RWPE2 (cell line): ENCODE measurements at regions not wholly inside any gene's neighbourhood (a gene's known extent, or its start where the extent isn't known, plus 50 kb on each side); places are given as distances from the start of the nearest gene placed in this dataset.

Experiments used
- ATAC-seq: fragments of 200-7000 bp; cut with Tn5 transposase; 3 replicates; pipeline ENCODE4 v1.9.1; 2021; ENCODE audit warnings: low read depth
- DNase-seq: peaks from one replicate; pipeline ENCODE4 v3.0.0-alpha.2; 2020; ENCODE audit warnings: low spot score
- H3K27ac ChIP-seq: fragments of 450-650 bp; 2 replicates; pipeline ENCODE4 v1.5.1; 2017; ENCODE audit warnings: mild to moderate bottlenecking; ENCODE audit not compliant: poor library complexity, severe bottlenecking
- H3K27me3 ChIP-seq: fragments of 250-450 bp; sonication (Bioruptor Pico); 2 replicates; pipeline ENCODE4 v1.5.1; 2021; ENCODE audit warnings: mild to moderate bottlenecking, moderate library complexity; ENCODE audit not compliant: insufficient read depth, poor library complexity, severe bottlenecking
- H3K36me3 ChIP-seq: fragments of 250-450 bp; sonication (Bioruptor Pico); 2 replicates; pipeline ENCODE4 v1.5.1; 2020; ENCODE audit warnings: low read depth, mild to moderate bottlenecking, moderate library complexity
- H3K4me1 ChIP-seq: fragments of 250-450 bp; sonication (Bioruptor Pico); 2 replicates; pipeline ENCODE4 v1.5.1; 2021; ENCODE audit warnings: mild to moderate bottlenecking, moderate library complexity; ENCODE audit not compliant: insufficient read depth, poor library complexity, severe bottlenecking
- H3K4me3 ChIP-seq: fragments of 250-450 bp; sonication (Bioruptor Pico); 2 replicates; pipeline ENCODE4 v1.5.1; 2021; ENCODE audit warnings: mild to moderate bottlenecking, moderate library complexity; ENCODE audit not compliant: severe bottlenecking
- H3K9me3 ChIP-seq: fragments of 250-450 bp; sonication (Bioruptor Pico); 2 replicates; pipeline ENCODE4 v1.5.1; 2021; ENCODE audit warnings: mild to moderate bottlenecking, moderate library complexity; ENCODE audit not compliant: severe bottlenecking
- CTCF ChIP-seq: fragments of 450-650 bp; IDR thresholded peaks from one replicate; pipeline ENCODE4 v1.5.1; 2017; ENCODE audit warnings: mild to moderate bottlenecking, moderate library complexity; ENCODE audit not compliant: poor library complexity, severe bottlenecking

GRCh38 chr18:76619261-76619620 is 124.2 kb upstream of the ZNF516 start:
- ATAC-seq: peak; percentile 79
- no peak for TF ChIP-seq CTCF
- DNase-seq: no peak
- Histone ChIP-seq H3K36me3 (no peaks in the 10 kb centered on the region), H3K4me3 (no peak overlapping the region), H3K27me3 (no peaks in the 10 kb centered on the region), H3K27ac (peak overlapping the region; percentile 25), H3K4me1 (peaks cover 19% of the 10 kb centered on the region), H3K9me3 (no peaks in the 10 kb centered on the region)

GRCh38 chr18:76618721-76619120 is 123.7 kb upstream of the ZNF516 start:
- ATAC-seq: no peak
- no peak for DNase-seq
- Histone ChIP-seq H3K27me3 (no peaks in the 10 kb centered on the region), H3K36me3 (no peaks in the 10 kb centered on the region), H3K27ac (peak overlapping the region; percentile 25), H3K9me3 (no peaks in the 10 kb centered on the region), H3K4me1 (peaks cover 19% of the 10 kb centered on the region), H3K4me3 (no peak overlapping the region)
- TF ChIP-seq CTCF: no peak

GRCh38 chr18:76616373-76616772 is 121.3 kb upstream of the ZNF516 start:
- no peaks in the 10 kb centered on the region for H3K27me3 ChIP-seq
- no peaks in the 10 kb centered on the region for H3K36me3 ChIP-seq
- no peak overlapping the region for H3K4me3 ChIP-seq
- DNase-seq (no peak), ATAC-seq (no peak)
- TF ChIP-seq CTCF: no peak
- no peak overlapping the region for H3K27ac ChIP-seq
- peaks cover 15% of the 10 kb centered on the region for H3K4me1 ChIP-seq
- no peaks in the 10 kb centered on the region for H3K9me3 ChIP-seq

- Histone ChIP-seq H3K27ac (no peak overlapping the region), H3K36me3 (no peaks in the 10 kb centered on the region), H3K4me3 (no peak overlapping the region), H3K4me1 (peaks cover 10% of the 10 kb centered on the region), H3K9me3 (no peaks in the 10 kb centered on the region), H3K27me3 (no peaks in the 10 kb centered on the region)
- DNase-seq (no peak), ATAC-seq (no peak)
- no peak for TF ChIP-seq CTCF
Observed at GRCh38 chr18:76615065-76615733, 120.2 kb upstream of the ZNF516 start.

- H3K4me1 ChIP-seq: no peaks in the 10 kb centered on the region
- no peak overlapping the region for H3K4me3 ChIP-seq
- no peaks in the 10 kb centered on the region for H3K27me3 ChIP-seq
- no peak for DNase-seq
- no peak for ATAC-seq
- H3K9me3 ChIP-seq: no peaks in the 10 kb centered on the region
- TF ChIP-seq CTCF: no peak
- H3K27ac ChIP-seq: no peak overlapping the region
- no peaks in the 10 kb centered on the region for H3K36me3 ChIP-seq
Observed at GRCh38 chr18:76613755-76614120, 118.7 kb upstream of the ZNF516 start.
